Activated gamma-delta T cell treated with anti-CD3 and anti-CD28 coated beads, Interleukin-2, amount 50 U/mL, for 16 hours (primary cell): ENCODE measurements at regions not wholly inside any gene's neighbourhood (a gene's known extent, or its start where the extent isn't known, plus 50 kb on each side); places are given as distances from the start of the nearest gene placed in this dataset.
"Not testable (repeated sequence)": the region's sequence is repeated elsewhere in the genome, so short reads cannot be mapped to it uniquely, and the experiment has no call there.

Source experiments
- DNase-seq: peaks from one replicate; pipeline ENCODE4 v3.0.0-alpha.2; 2020; ENCODE audit warnings: low read depth

GRCh38 chr2:226327830-226328229, 471.8 kb downstream of the IRS1 start:
- DNase-seq = no peak

- no peak for DNase-seq
These were observed 474.1 kb downstream of the IRS1 start for GRCh38 chr2:226325526-226325925.

- no peak for DNase-seq
These were observed 479.3 kb downstream of the IRS1 start for GRCh38 chr2:226320076-226320948.

- DNase-seq = no peak
These were observed 481.6 kb downstream of the IRS1 start for GRCh38 chr2:226317970-226318369.

- no peak for DNase-seq
These were observed 486.6 kb downstream of the IRS1 start for GRCh38 chr2:226313060-226313459.

GRCh38 chr2:226312155-226312554, 487.5 kb downstream of the IRS1 start:
- DNase-seq = no peak

GRCh38 chr2:226310146-226310545, 489.5 kb downstream of the IRS1 start:
- DNase-seq = no peak

GRCh38 chr2:226308986-226309385, 490.6 kb downstream of the IRS1 start:
- DNase-seq = no peak

- no peak for DNase-seq
These were observed 491.3 kb downstream of the IRS1 start for GRCh38 chr2:226308323-226308680.

GRCh38 chr2:226307487-226308322, 491.9 kb downstream of the IRS1 start:
- DNase-seq = no peak

GRCh38 chr2:226306969-226307368, 492.7 kb downstream of the IRS1 start:
- DNase-seq = no peak

GRCh38 chr2:226304308-226304707, 495.3 kb downstream of the IRS1 start:
- DNase-seq = no peak

GRCh38 chr2:226303707-226304106, 495.9 kb downstream of the IRS1 start:
- no peak for DNase-seq

GRCh38 chr2:226300196-226300886, 499.3 kb downstream of the IRS1 start:
- no peak for DNase-seq

- DNase-seq = no peak
These were observed 499.8 kb downstream of the IRS1 start for GRCh38 chr2:226299771-226300170.

GRCh38 chr2:226295681-226296080, 503.9 kb downstream of the IRS1 start:
- DNase-seq = no peak

GRCh38 chr2:226295123-226295522, 504.5 kb downstream of the IRS1 start:
- DNase-seq = no peak

- DNase-seq = not testable (repeated sequence)
These were observed 508.3 kb downstream of the IRS1 start for GRCh38 chr2:226291281-226291680.

- DNase-seq = no peak
These were observed 512.7 kb downstream of the IRS1 start for GRCh38 chr2:226286916-226287315.

GRCh38 chr2:226283796-226284195, 515.8 kb downstream of the IRS1 start:
- no peak for DNase-seq

GRCh38 chr2:226282151-226282550, 517.5 kb downstream of the IRS1 start:
- DNase-seq = no peak

- DNase-seq = not testable (repeated sequence)
These were observed 519.5 kb downstream of the IRS1 start for GRCh38 chr2:226280136-226280535.

- no peak for DNase-seq
These were observed 524.4 kb downstream of the IRS1 start for GRCh38 chr2:226275215-226275614.
